Fibroblast of gingiva (primary cell): ENCODE measurements at regions not wholly inside any gene's neighbourhood (a gene's known extent, or its start where the extent isn't known, plus 50 kb on each side); places are given as distances from the start of the nearest gene placed in this dataset.

Experiments
- DNase-seq: peaks from one replicate; pipeline ENCODE4 v3.0.0-alpha.2; 2011; ENCODE audit warnings: low read depth

DNA sequence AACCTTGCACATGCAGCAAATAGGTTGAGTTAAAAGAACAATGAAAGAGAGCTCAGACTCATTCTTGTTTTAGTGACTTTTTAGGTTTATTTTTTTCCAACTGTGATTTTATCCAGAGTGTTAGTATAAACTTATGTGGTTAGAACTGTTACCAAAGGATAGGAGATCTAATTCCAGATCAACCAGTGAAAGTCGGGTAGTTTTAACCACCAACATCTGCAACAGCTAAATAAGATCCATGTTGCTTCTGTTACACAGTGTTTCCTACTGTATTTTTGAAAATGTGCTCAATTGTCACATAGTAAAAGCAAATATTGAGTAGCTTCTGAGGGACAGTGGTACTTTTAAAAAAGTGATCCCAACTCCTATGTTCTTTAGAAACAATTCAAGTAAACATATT is 53.9 kb upstream of the ARGLU1 start:
- no peak for DNase-seq

DNA sequence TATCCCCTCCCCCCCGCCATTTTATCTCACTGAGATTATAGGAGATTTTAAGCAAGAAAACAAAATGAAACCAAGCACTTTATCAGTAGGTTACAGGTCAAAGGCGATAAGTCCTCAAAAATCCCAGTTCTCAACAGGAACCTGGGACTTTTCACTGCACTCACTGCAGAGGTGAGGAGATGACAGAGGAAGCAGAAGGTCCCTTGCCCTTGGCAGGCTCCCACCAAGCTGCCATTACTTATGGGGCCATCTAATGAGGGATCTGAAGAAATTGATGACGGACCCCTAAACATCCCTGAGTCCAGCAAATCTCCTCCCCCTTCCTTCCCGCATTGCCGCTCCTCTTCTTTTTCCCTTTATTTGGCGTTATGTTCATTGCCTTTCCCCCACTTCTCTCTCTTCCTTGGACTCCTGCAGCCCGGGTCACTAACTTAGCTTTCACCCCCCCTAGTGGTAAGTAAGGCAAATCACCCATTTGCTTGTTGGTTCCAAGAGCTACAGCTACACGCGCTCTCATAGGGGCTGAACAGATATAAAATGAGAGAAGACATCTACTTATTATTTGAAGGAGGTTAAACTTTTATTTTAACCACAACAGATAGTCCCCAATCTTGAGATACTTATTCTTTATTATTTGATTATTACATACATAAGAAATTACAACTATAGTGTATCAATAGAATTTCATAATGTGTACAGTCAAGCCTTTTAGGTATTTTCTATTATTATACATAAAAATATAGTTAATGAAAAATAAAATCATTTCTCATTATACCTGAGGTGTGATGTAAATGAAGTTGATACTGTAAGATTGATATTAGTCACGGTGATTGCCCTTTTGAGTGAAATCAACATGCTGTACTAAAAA is 52.0 kb upstream of the ARGLU1 start:
- peak; percentile 57 for DNase-seq
